ENCODE measurements at regions not wholly inside any gene's neighbourhood (a gene's known extent, or its start where the extent isn't known, plus 50 kb on each side); places are given as distances from the start of the nearest gene placed in this dataset.

DNA sequence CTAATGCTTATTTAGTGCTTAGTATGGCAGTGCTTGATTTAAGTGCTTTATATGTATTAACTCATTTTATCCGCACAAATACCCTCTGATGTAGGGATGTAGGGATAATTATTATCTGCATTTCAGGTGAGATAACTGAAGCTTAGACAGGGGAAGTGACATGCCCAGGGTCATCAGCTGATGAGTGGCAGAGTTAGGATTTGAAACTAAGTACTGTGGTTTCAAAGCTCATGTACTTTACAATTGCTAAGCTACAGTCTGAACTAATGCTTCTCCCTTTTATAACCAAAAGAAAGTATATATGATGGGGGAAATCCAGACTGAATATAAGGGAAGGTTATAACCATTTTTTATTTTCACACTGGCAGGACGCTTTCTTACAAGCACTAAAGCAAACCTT, 229.6 kb upstream of the NAV3 start:
- no peak for DNase-seq (ENCODE audit: low spot score)
- TF ChIP-seq CTCF (IDR thresholded peaks at IDR 0.05; ENCODE audit: extremely low read depth, missing control alignments): no peak

DNA sequence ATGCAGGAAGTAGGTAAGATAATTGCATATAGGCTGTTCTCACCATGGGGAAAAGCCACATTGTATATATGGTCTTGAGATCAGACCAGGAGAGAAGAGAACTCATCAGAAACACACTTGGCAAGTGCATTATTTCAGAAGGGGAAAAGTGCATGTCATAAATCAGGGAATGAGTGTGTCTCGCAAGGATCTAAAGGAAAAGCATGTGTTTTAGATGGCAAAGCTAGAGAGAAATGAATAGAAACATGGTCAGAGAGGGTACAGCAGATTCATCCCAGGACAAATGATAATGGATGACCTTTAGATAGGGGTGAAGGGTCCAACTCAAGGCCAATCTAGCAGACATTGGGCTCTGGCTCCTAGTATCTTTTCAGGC, 230.2 kb upstream of the NAV3 start:
- no peak for TF ChIP-seq CTCF (IDR thresholded peaks at IDR 0.05; ENCODE audit: extremely low read depth, missing control alignments)
- no peak for DNase-seq (ENCODE audit: low spot score)

- no peak for TF ChIP-seq CTCF (IDR thresholded peaks at IDR 0.05; ENCODE audit: extremely low read depth, missing control alignments)
- DNase-seq (ENCODE audit: low spot score): no peak
Observed at GRCh38 chr12:77599782-77600467, 230.8 kb upstream of the NAV3 start.

- no peak for TF ChIP-seq CTCF (IDR thresholded peaks at IDR 0.05; ENCODE audit: extremely low read depth, missing control alignments)
- no peak for DNase-seq (ENCODE audit: low spot score)
Observed at GRCh38 chr12:77594366-77594765, 236.3 kb upstream of the NAV3 start.

DNA sequence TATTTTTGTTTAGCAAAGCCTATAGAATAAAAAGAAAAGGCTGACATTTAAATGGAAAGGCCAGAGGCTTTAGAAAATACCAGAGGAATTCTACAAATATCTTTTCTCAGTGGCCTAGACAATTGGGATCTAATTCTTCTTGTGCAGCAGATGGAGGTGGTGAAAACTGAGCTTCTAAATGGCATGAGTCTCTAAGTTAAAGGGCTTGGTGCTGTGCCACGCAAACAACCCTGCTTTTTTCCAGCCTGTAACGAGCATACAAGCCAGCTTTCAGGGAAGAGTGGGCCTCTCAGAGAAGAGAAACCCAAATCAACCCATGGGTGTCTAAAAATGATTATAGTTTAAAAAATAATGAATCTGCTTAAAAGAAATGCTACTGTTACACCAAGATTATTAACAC, 237.9 kb upstream of the NAV3 start:
- TF ChIP-seq CTCF (IDR thresholded peaks at IDR 0.05; ENCODE audit: extremely low read depth, missing control alignments): no peak
- DNase-seq (ENCODE audit: low spot score): no peak

GRCh38 chr12:77591959-77592743, 238.5 kb upstream of the NAV3 start:
- TF ChIP-seq CTCF (IDR thresholded peaks at IDR 0.05; ENCODE audit: extremely low read depth, missing control alignments): no peak
- DNase-seq (ENCODE audit: low spot score): no peak

- no peak for TF ChIP-seq CTCF (IDR thresholded peaks at IDR 0.05; ENCODE audit: extremely low read depth, missing control alignments)
- DNase-seq (ENCODE audit: low spot score): no peak
Observed at GRCh38 chr12:77590306-77590705, 240.4 kb upstream of the NAV3 start.
